OCI-LY3 (cell line): ENCODE measurements at regions not wholly inside any gene's neighbourhood (a gene's known extent, or its start where the extent isn't known, plus 50 kb on each side); places are given as distances from the start of the nearest gene placed in this dataset.

Experiments used
- EZH2phosphoT487 ChIP-seq: fragments of 200-600 bp; shearing (Covaris generic); IDR thresholded peaks from 2 replicates; pipeline ENCODE4 v1.6.1; 2018; ENCODE audit warnings: antibody characterized with exemption, mixed run types, low read depth
- TF ChIP-seq, protein P1 (sequence below): fragments of 200-600, 300-600 bp; sonication (generic); IDR thresholded peaks from 2 replicates; pipeline ENCODE4 v1.5.1; 2014; ENCODE audit warnings: antibody characterized with exemption, low read length, low read depth

DNA sequence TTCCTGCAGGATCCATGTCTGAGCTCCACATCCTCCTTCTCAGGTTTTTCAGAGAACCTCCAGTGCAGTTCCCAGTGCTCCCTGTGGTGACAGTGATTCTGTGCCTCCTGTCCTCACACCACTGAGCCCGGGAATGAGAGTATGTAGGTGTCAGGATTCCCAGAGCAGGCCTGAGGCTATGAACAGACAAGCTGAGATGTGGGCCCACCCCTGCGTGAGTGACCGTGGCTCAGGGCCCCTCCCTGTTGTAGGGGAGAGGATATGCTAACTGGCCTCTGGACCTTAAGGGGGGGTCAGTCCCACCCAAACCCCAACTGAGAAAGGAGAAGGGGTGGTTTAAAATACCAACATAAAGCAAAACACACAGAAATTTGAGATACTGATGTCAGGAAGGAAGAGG, 104.8 kb upstream of the RAB12 start:
- no peak for TF ChIP-seq EZH2phosphoT487
- TF ChIP-seq, protein P1, sequence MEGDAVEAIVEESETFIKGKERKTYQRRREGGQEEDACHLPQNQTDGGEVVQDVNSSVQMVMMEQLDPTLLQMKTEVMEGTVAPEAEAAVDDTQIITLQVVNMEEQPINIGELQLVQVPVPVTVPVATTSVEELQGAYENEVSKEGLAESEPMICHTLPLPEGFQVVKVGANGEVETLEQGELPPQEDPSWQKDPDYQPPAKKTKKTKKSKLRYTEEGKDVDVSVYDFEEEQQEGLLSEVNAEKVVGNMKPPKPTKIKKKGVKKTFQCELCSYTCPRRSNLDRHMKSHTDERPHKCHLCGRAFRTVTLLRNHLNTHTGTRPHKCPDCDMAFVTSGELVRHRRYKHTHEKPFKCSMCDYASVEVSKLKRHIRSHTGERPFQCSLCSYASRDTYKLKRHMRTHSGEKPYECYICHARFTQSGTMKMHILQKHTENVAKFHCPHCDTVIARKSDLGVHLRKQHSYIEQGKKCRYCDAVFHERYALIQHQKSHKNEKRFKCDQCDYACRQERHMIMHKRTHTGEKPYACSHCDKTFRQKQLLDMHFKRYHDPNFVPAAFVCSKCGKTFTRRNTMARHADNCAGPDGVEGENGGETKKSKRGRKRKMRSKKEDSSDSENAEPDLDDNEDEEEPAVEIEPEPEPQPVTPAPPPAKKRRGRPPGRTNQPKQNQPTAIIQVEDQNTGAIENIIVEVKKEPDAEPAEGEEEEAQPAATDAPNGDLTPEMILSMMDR = no peak
